GM23338 (cell line): ENCODE measurements at regions not wholly inside any gene's neighbourhood (a gene's known extent, or its start where the extent isn't known, plus 50 kb on each side); places are given as distances from the start of the nearest gene placed in this dataset.

Experiments
- ATAC-seq: fragments of 200-7000 bp; cut with Tn5 transposase; 3 replicates; pipeline ENCODE4 v1.9.1; 2020
- DNase-seq: peaks from one replicate; pipeline ENCODE4 v3.0.0-alpha.2; 2015; ENCODE audit warnings: low spot score
- H2AFZ ChIP-seq: fragments of 200-600 bp; sonication (generic); 2 replicates; pipeline ENCODE4 v1.8.0; 2016; ENCODE audit warnings: antibody characterized with exemption, mild to moderate bottlenecking, moderate library complexity
- H3F3A ChIP-seq: fragments of 200-600 bp; sonication (generic); replicated peaks from 2 replicates; pipeline ENCODE4 v1.8.0; 2017; ENCODE audit warnings: antibody characterized with exemption, mixed run types, low read depth
- H3K27ac ChIP-seq: fragments of 200-600 bp; sonication (generic); 2 replicates; pipeline ENCODE4 v1.6.1; 2016; ENCODE audit warnings: low read depth
- H3K27me3 ChIP-seq: fragments of 200-600 bp; sonication (generic); 2 replicates; pipeline ENCODE4 v1.8.0; 2016; ENCODE audit warnings: mild to moderate bottlenecking, mixed run types, moderate library complexity; ENCODE audit not compliant: insufficient read depth
- H3K36me3 ChIP-seq: fragments of 200-600 bp; sonication (generic); 2 replicates; pipeline ENCODE4 v1.8.0; 2016; ENCODE audit warnings: mild to moderate bottlenecking; ENCODE audit not compliant: insufficient read depth
- H3K4me1 ChIP-seq: fragments of 200-600 bp; sonication (generic); 2 replicates; pipeline ENCODE4 v1.8.0; 2016; ENCODE audit warnings: mild to moderate bottlenecking, moderate library complexity; ENCODE audit not compliant: insufficient read depth
- H3K4me2 ChIP-seq: fragments of 200-600 bp; sonication (generic); 2 replicates; pipeline ENCODE4 v1.7.1; 2017; ENCODE audit warnings: mixed run types
- H3K4me3 ChIP-seq: fragments of 200-600 bp; sonication (generic); 2 replicates; pipeline ENCODE4 v1.6.1; 2016; ENCODE audit warnings: mixed run types
- H3K79me2 ChIP-seq: fragments of 200-600 bp; sonication (generic); replicated peaks from 2 replicates; pipeline ENCODE4 v1.8.0; 2017; ENCODE audit warnings: mild to moderate bottlenecking; ENCODE audit not compliant: insufficient read depth
- H3K9me2 ChIP-seq: fragments of 200-600 bp; sonication (generic); 2 replicates; pipeline ENCODE4 v1.8.0; 2017; ENCODE audit not compliant: insufficient read depth
- H4K20me1 ChIP-seq: fragments of 200-600 bp; sonication (generic); replicated peaks from 2 replicates; pipeline ENCODE4 v1.8.0; 2017; ENCODE audit warnings: mild to moderate bottlenecking; ENCODE audit not compliant: insufficient read depth
- H3K27ac Mint-ChIP-seq: 2 replicates; pipeline ENCODE4 v1.8.0; 2020; ENCODE audit warnings: inconsistent platforms, mild to moderate bottlenecking, moderate library complexity, mixed read lengths
- H3K27me3 Mint-ChIP-seq: 3 replicates; pipeline ENCODE4 v1.8.0; 2022; ENCODE audit warnings: low read depth, mild to moderate bottlenecking, moderate library complexity, mixed read lengths, inconsistent platforms; ENCODE audit not compliant: insufficient read depth, poor library complexity
- H3K36me3 Mint-ChIP-seq: 3 replicates; pipeline ENCODE4 v1.8.0; 2021; ENCODE audit warnings: low read depth, mild to moderate bottlenecking, inconsistent platforms, moderate library complexity, mixed read lengths
- H3K4me1 Mint-ChIP-seq: 3 replicates; pipeline ENCODE4 v1.8.0; 2020; ENCODE audit warnings: mild to moderate bottlenecking, inconsistent platforms, mixed read lengths
- H3K4me3 Mint-ChIP-seq: 3 replicates; pipeline ENCODE4 v1.8.0; 2021; ENCODE audit warnings: moderate library complexity, mild to moderate bottlenecking, inconsistent platforms, mixed read lengths
- H3K9me3 Mint-ChIP-seq: 3 replicates; pipeline ENCODE4 v1.8.0; 2020; ENCODE audit warnings: moderate library complexity, mild to moderate bottlenecking, inconsistent platforms, mixed read lengths
- CREB1 ChIP-seq: fragments of 250-450 bp; sonication (Bioruptor Pico); IDR thresholded peaks from 2 replicates; pipeline ENCODE4 v1.5.0; 2020; ENCODE audit warnings: low read depth, mild to moderate bottlenecking, moderate library complexity
- EZH2 ChIP-seq: fragments of 200-600 bp; sonication (generic); IDR thresholded peaks from one replicate; pipeline ENCODE4 v1.8.0; 2017; ENCODE audit warnings: antibody characterized with exemption, mild to moderate bottlenecking, low read depth; ENCODE audit not compliant: unreplicated experiment
- EZH2phosphoT487 ChIP-seq: fragments of 200-600 bp; sonication (generic); IDR thresholded peaks from one replicate; pipeline ENCODE4 v1.8.1; 2018; ENCODE audit warnings: antibody characterized with exemption; ENCODE audit not compliant: unreplicated experiment
- POLR2AphosphoS5 ChIP-seq: IDR thresholded peaks from 2 replicates; pipeline ENCODE4 v1.6.1; 2016; ENCODE audit warnings: antibody characterized with exemption, low read depth
- REST ChIP-seq: IDR thresholded peaks from one replicate; pipeline ENCODE4 v1.6.1; 2018; ENCODE audit warnings: antibody characterized with exemption; ENCODE audit not compliant: unreplicated experiment
- ZNF462 ChIP-seq: fragments of 250-450 bp; sonication (Bioruptor Pico); IDR thresholded peaks from 2 replicates; pipeline ENCODE4 v1.5.0; 2020; ENCODE audit warnings: mild to moderate bottlenecking, moderate library complexity

- peaks cover 8% of the 10 kb centered on the region for H3K4me1 ChIP-seq
- H3F3A ChIP-seq: no peaks in the 10 kb centered on the region
- no peaks in the 10 kb centered on the region for H4K20me1 ChIP-seq
- H3K79me2 ChIP-seq: no peaks in the 10 kb centered on the region
- Mint-ChIP-seq H3K4me3 (no peak overlapping the region), H3K4me1 (peaks cover 26% of the 10 kb centered on the region), H3K27ac (no peak overlapping the region), H3K27me3 (peaks cover 2% of the 10 kb centered on the region), H3K36me3 (no peaks in the 10 kb centered on the region), H3K9me3 (peaks cover 5% of the 10 kb centered on the region; the same call in 1 of the 3 replicates)
- H2AFZ ChIP-seq: no peak overlapping the region
- no peaks in the 10 kb centered on the region for H3K36me3 ChIP-seq
- H3K4me2 ChIP-seq: no peak overlapping the region
- no peak overlapping the region for H3K4me3 ChIP-seq
- TF ChIP-seq CREB1 (CRISPR knock-in tag): no peak
- H3K27ac ChIP-seq: no peak overlapping the region
- no peak for DNase-seq
- H3K27me3 ChIP-seq: no peaks in the 10 kb centered on the region
- no peak for ATAC-seq
- no peaks in the 10 kb centered on the region for H3K9me2 ChIP-seq
Observed at GRCh38 chrX:39950018-39950688, 147.6 kb downstream of the BCOR start.

- Histone ChIP-seq H3K4me1 (peaks cover 10% of the 10 kb centered on the region), H3K27me3 (no peaks in the 10 kb centered on the region), H3K36me3 (no peaks in the 10 kb centered on the region), H3K4me2 (no peak overlapping the region), H3F3A (no peaks in the 10 kb centered on the region), H3K9me2 (no peaks in the 10 kb centered on the region), H3K4me3 (no peak overlapping the region), H3K27ac (no peak overlapping the region), H2AFZ (no peak overlapping the region), H3K79me2 (no peaks in the 10 kb centered on the region), H4K20me1 (no peaks in the 10 kb centered on the region)
- H3K9me3 Mint-ChIP-seq: peaks cover 5% of the 10 kb centered on the region; the same call in 1 of the 3 replicates
- H3K27ac Mint-ChIP-seq: no peak overlapping the region
- ATAC-seq (no peak), DNase-seq (no peak)
- TF ChIP-seq POLR2AphosphoS5 (no peak), EZH2 (no peak), EZH2phosphoT487 (no peak), ZNF462 (CRISPR knock-in tag) (no peak), REST (no peak)
- H3K4me3 Mint-ChIP-seq: no peak overlapping the region
- peaks cover 5% of the 10 kb centered on the region for H3K27me3 Mint-ChIP-seq
- no peaks in the 10 kb centered on the region for H3K36me3 Mint-ChIP-seq
- peaks cover 32% of the 10 kb centered on the region for H3K4me1 Mint-ChIP-seq
Observed at GRCh38 chrX:39952989-39953388, 144.8 kb downstream of the BCOR start.
